ENCODE measurements at regions not wholly inside any gene's neighbourhood (a gene's known extent, or its start where the extent isn't known, plus 50 kb on each side); places are given as distances from the start of the nearest gene placed in this dataset.

DNA sequence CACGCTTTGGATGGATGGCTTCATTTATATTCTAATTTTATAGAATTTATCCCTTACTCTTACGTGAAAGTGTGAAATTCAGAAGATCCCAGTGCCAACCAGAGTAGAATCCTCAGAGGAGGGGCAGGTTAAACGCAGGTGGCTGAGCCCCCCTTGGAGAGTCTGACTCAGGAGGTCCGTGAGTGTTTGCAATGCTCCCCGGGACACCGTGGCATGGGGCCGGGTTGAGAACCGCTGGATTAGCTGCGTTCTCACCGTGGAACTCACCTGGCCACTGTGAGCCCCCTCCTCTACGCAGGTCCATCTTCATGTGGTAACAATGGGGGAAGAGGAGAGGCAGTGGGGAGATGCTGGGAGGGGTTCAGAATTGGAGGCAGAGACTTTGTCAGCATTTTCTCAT, 638.0 kb upstream of the MKI67 start:
- Histone ChIP-seq H3K4me2 (ENCODE audit: insufficient read depth, low read length) (no peak overlapping the region), H3K4me1 (replicated peaks in 1 of 2; ENCODE audit: control insufficient read depth in 2 of 2, insufficient read depth in 2 of 2, low read length in 2 of 2) (no peaks in the 10 kb centered on the region), H3K79me2 (ENCODE audit: control insufficient read depth, insufficient read depth, low read length) (no peaks in the 10 kb centered on the region), H3K9ac (ENCODE audit: insufficient read depth in 1 of 2, low read depth in 2 of 2, low read length in 2 of 2) (no peak overlapping the region), H3K9me3 (replicated peaks; ENCODE audit: control insufficient read depth, insufficient read depth, low read depth, low read length) (no peaks in the 10 kb centered on the region), H2AFZ (ENCODE audit: low read depth, low read length) (no peak overlapping the region), H3K27ac (ENCODE audit: extremely low read depth, low read depth, low read length) (no peak overlapping the region), H3K36me3 (ENCODE audit: control insufficient read depth, insufficient read depth, low read length) (no peaks in the 10 kb centered on the region), H4K20me1 (replicated peaks; ENCODE audit: control insufficient read depth, insufficient read depth, low read length) (no peaks in the 10 kb centered on the region), H3K9me1 (ENCODE audit: control insufficient read depth, insufficient read depth, low read length) (no peaks in the 10 kb centered on the region), H3K27me3 (ENCODE audit: control insufficient read depth in 2 of 2, insufficient read depth in 2 of 2, low read length in 2 of 2) (peaks cover 0 to 9% of the 10 kb centered on the region in 2 experiments; a peak in 1 of 5 replicates), H3K4me3 (no peak overlapping the region)
- ATAC-seq (no peak), DNase-seq (ENCODE audit: extremely low read depth in 1 of 4, low spot score in 3 of 4) (no peak), FAIRE-seq (no peak)
- CTCF ChIA-PET (ENCODE audit: low intra/inter-chr PET ratio), result no interaction called here
- no TSS peak for BruUV-seq (replicated peaks)
- in situ Hi-C loops (cut with MboI) (no loop called here), intact Hi-C loops (cut with micrococcal nuclease) (no loop called here)
- POLR2A ChIA-PET, result no interaction called here
- 0% methylated on average over 10 of the region's 11 CpGs for whole genome bisulfite sequencing (ENCODE audit: insufficient coverage, low coverage, missing lambda C conversion rate)
- TF ChIP-seq CHD2 (IDR thresholded peaks at IDR 0.05; ENCODE audit: low read depth, low read length) (no peak), ARID2 (IDR thresholded peaks at IDR 0.05) (no peak), ZNF780A (CRISPR knock-in tag; IDR thresholded peaks at IDR 0.05) (no peak), POLR2AphosphoS5 (IDR thresholded peaks at IDR 0.05; ENCODE audit: control insufficient read depth, insufficient read depth, low read depth, low read length) (no peak), NFXL1 (CRISPR knock-in tag; IDR thresholded peaks at IDR 0.05) (no peak), TOE1 (IDR thresholded peaks at IDR 0.05; ENCODE audit: borderline replicate concordance) (no peak), TOE1 (CRISPR knock-in tag; IDR thresholded peaks at IDR 0.05; ENCODE audit: borderline replicate concordance, low read depth) (no peak), HCFC1 (IDR thresholded peaks at IDR 0.05; ENCODE audit: low read depth, low read length) (no peak), TAF1 (IDR thresholded peaks at IDR 0.05; ENCODE audit: control insufficient read depth, extremely low read depth, insufficient read depth, low read length, severe bottlenecking) (no peak), RAD21 (CRISPR knock-in tag; conservative IDR thresholded peaks at IDR 0.05 in 1 of 2, IDR thresholded peaks at IDR 0.05 in 1 of 2) (no peak)
- TF ChIP-seq, protein P1, sequence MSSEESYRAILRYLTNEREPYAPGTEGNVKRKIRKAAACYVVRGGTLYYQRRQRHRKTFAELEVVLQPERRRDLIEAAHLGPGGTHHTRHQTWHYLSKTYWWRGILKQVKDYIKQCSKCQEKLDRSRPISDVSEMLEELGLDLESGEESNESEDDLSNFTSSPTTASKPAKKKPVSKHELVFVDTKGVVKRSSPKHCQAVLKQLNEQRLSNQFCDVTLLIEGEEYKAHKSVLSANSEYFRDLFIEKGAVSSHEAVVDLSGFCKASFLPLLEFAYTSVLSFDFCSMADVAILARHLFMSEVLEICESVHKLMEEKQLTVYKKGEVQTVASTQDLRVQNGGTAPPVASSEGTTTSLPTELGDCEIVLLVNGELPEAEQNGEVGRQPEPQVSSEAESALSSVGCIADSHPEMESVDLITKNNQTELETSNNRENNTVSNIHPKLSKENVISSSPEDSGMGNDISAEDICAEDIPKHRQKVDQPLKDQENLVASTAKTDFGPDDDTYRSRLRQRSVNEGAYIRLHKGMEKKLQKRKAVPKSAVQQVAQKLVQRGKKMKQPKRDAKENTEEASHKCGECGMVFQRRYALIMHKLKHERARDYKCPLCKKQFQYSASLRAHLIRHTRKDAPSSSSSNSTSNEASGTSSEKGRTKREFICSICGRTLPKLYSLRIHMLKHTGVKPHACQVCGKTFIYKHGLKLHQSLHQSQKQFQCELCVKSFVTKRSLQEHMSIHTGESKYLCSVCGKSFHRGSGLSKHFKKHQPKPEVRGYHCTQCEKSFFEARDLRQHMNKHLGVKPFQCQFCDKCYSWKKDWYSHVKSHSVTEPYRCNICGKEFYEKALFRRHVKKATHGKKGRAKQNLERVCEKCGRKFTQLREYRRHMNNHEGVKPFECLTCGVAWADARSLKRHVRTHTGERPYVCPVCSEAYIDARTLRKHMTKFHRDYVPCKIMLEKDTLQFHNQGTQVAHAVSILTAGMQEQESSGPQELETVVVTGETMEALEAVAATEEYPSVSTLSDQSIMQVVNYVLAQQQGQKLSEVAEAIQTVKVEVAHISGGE (CRISPR knock-in tag; IDR thresholded peaks at IDR 0.05), result no peak
- TF ChIP-seq, protein P2, sequence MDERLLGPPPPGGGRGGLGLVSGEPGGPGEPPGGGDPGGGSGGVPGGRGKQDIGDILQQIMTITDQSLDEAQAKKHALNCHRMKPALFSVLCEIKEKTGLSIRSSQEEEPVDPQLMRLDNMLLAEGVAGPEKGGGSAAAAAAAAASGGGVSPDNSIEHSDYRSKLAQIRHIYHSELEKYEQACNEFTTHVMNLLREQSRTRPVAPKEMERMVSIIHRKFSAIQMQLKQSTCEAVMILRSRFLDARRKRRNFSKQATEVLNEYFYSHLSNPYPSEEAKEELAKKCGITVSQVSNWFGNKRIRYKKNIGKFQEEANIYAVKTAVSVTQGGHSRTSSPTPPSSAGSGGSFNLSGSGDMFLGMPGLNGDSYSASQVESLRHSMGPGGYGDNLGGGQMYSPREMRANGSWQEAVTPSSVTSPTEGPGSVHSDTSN (CRISPR knock-in tag; IDR thresholded peaks at IDR 0.05; ENCODE audit: low read depth), result no peak
- TF ChIP-seq, protein P2 (tag; conservative IDR thresholded peaks at IDR 0.05; ENCODE audit: low read depth), result no peak
- TF ChIP-seq, protein P3, sequence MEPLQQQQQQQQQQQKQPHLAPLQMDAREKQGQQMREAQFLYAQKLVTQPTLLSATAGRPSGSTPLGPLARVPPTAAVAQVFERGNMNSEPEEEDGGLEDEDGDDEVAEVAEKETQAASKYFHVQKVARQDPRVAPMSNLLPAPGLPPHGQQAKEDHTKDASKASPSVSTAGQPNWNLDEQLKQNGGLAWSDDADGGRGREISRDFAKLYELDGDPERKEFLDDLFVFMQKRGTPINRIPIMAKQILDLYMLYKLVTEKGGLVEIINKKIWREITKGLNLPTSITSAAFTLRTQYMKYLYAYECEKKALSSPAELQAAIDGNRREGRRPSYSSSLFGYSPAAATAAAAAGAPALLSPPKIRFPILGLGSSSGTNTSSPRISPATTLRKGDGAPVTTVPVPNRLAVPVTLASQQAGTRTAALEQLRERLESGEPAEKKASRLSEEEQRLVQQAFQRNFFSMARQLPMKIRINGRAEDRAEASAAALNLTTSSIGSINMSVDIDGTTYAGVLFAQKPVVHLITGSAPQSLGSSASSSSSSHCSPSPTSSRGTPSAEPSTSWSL (CRISPR knock-in tag; IDR thresholded peaks at IDR 0.05; ENCODE audit: borderline replicate concordance), result no peak

Data from K562 (cell line).